IMR-90 (cell line): ENCODE measurements at regions not wholly inside any gene's neighbourhood (a gene's known extent, or its start where the extent isn't known, plus 50 kb on each side); places are given as distances from the start of the nearest gene placed in this dataset.
"Not testable (repeated sequence)": the region's sequence is repeated elsewhere in the genome, so short reads cannot be mapped to it uniquely, and the experiment has no call there.

Experiments
- ATAC-seq: fragments of 200-7000 bp; cut with Tn5 transposase; 2 replicates; pipeline ENCODE4 v1.9.1; 2020; ENCODE audit warnings: low read depth, mild to moderate bottlenecking, moderate library complexity
- BruUV-seq: library from RNA; stranded (reverse); fragments of 400-500 nt; replicated peaks from 2 replicates; lab custom pipeline; 2021; lab: Mats Ljungman, UMichigan
- CTCF ChIA-PET: fragments of 300-600 bp; formaldehyde crosslinking; extraction: SDS; loops from one replicate; lab custom pipeline; 2021; ENCODE audit warnings: antibody characterized with exemption; lab: Yijun Ruan, JAX
- POLR2A ChIA-PET: fragments of 300-600 bp; sonication (Branson Sonifier 250); formaldehyde crosslinking; loops from one replicate; lab custom pipeline; 2022; ENCODE audit warnings: antibody characterized with exemption; ENCODE audit not compliant: unreplicated experiment; lab: Charles Lee
- DNase-seq: peaks from one replicate; pipeline ENCODE4 v3.0.0; 2013
- H2AFZ ChIP-seq: replicated peaks from 2 replicates; pipeline ENCODE3; 2013; ENCODE audit warnings: low read length, mild to moderate bottlenecking; ENCODE audit not compliant: poor library complexity
- H2AK5ac ChIP-seq: 2 replicates; pipeline ENCODE4 v1.6.1; 2013; ENCODE audit warnings: low read depth, low read length, inconsistent platforms
- H2AK9ac ChIP-seq: replicated peaks from 2 replicates; pipeline ENCODE3; 2013; ENCODE audit warnings: mild to moderate bottlenecking, low read depth, low read length, moderate library complexity; ENCODE audit not compliant: poor library complexity
- H2BK120ac ChIP-seq: 2 replicates; pipeline ENCODE4 v1.6.1; 2013; ENCODE audit warnings: low read depth, low read length, inconsistent platforms
- H2BK15ac ChIP-seq: 3 replicates; pipeline ENCODE4 v1.6.1; 2013; ENCODE audit warnings: low read depth, low read length, inconsistent platforms
- H2BK20ac ChIP-seq: 2 replicates; pipeline ENCODE4 v1.6.1; 2013; ENCODE audit warnings: low read depth, mild to moderate bottlenecking, inconsistent platforms, low read length, moderate library complexity
- H2BK5ac ChIP-seq: 2 replicates; pipeline ENCODE4 v1.6.1; 2013; ENCODE audit warnings: mild to moderate bottlenecking, low read depth, low read length, inconsistent platforms; ENCODE audit not compliant: poor library complexity, severe bottlenecking
- H3K14ac ChIP-seq: replicated peaks from 2 replicates; pipeline ENCODE4 v1.6.1; 2013; ENCODE audit warnings: low read depth, low read length, inconsistent platforms
- H3K18ac ChIP-seq: 2 replicates; pipeline ENCODE4 v1.6.1; 2013; ENCODE audit warnings: low read depth, low read length, control low read depth
- H3K23ac ChIP-seq: 2 replicates; pipeline ENCODE4 v1.6.1; 2013; ENCODE audit warnings: low read depth, low read length, inconsistent platforms
- H3K27ac ChIP-seq: 2 replicates; pipeline ENCODE4 v1.5.1; 2013; ENCODE audit warnings: mild to moderate bottlenecking, control low read depth, low read length; ENCODE audit not compliant: insufficient read depth
- H3K27me3 ChIP-seq: 2 replicates; pipeline ENCODE4 v1.6.1; 2013; ENCODE audit warnings: low read length; ENCODE audit not compliant: control insufficient read depth, insufficient read depth
- H3K36me3 ChIP-seq: 2 replicates; pipeline ENCODE4 v1.6.1; 2013; ENCODE audit warnings: low read length, mixed read lengths; ENCODE audit not compliant: control insufficient read depth, insufficient read depth
- H3K4ac ChIP-seq: 2 replicates; pipeline ENCODE4 v1.6.1; 2013; ENCODE audit warnings: low read depth, low read length, inconsistent platforms
- H3K4me1 ChIP-seq: 2 replicates; pipeline ENCODE4 v1.6.1; 2013; ENCODE audit warnings: low read length, mixed read lengths; ENCODE audit not compliant: control insufficient read depth, insufficient read depth
- H3K4me2 ChIP-seq: 2 replicates; pipeline ENCODE4 v1.6.1; 2013; ENCODE audit warnings: low read depth, mild to moderate bottlenecking, control low read depth, low read length, moderate library complexity
- H3K4me3 ChIP-seq: 2 replicates; pipeline ENCODE4 v1.5.1; 2013; ENCODE audit warnings: low read depth, mild to moderate bottlenecking, control low read depth, low read length, moderate library complexity; ENCODE audit not compliant: insufficient read depth
- H3K56ac ChIP-seq: 2 replicates; pipeline ENCODE4 v1.6.1; 2013; ENCODE audit warnings: low read length, inconsistent platforms; ENCODE audit not compliant: insufficient read depth; ENCODE audit errors: extremely low read depth
- H3K79me1 ChIP-seq, 2 experiments: 2 replicates each; pipeline ENCODE4 v1.6.1; 2013; ENCODE audit warnings: low read length in 2 of 2, inconsistent platforms in 1 of 2, low read depth in 1 of 2
- H3K9ac ChIP-seq: 2 replicates; pipeline ENCODE4 v1.6.1; 2013; ENCODE audit warnings: low read depth, low read length, control low read depth
- H3K9me1 ChIP-seq: 2 replicates; pipeline ENCODE4 v1.6.1; 2013; ENCODE audit warnings: low read length, inconsistent platforms; ENCODE audit not compliant: insufficient read depth
- H3K9me3 ChIP-seq: 2 replicates; pipeline ENCODE4 v1.6.1; 2013; ENCODE audit warnings: low read length; ENCODE audit not compliant: control insufficient read depth, insufficient read depth
- H4K20me1 ChIP-seq: 2 replicates; pipeline ENCODE4 v1.6.1; 2013; ENCODE audit warnings: low read length, inconsistent platforms; ENCODE audit not compliant: insufficient read depth
- H4K5ac ChIP-seq: 2 replicates; pipeline ENCODE4 v1.6.1; 2013; ENCODE audit warnings: mild to moderate bottlenecking, low read depth, low read length, control low read depth
- H4K8ac ChIP-seq, 2 experiments: 2 replicates each; pipeline ENCODE4 v1.6.1; 2013; ENCODE audit warnings: low read depth in 2 of 2, low read length in 2 of 2, control low read depth in 1 of 2, inconsistent platforms in 1 of 2
- H4K91ac ChIP-seq: 2 replicates; pipeline ENCODE4 v1.6.1; 2013; ENCODE audit warnings: low read depth, low read length, inconsistent platforms; ENCODE audit not compliant: insufficient read depth
- CEBPB ChIP-seq: IDR thresholded peaks from 2 replicates; pipeline ENCODE4 v1.6.1; 2012; ENCODE audit warnings: low read depth, low read length, improper control_type of control experiment
- FOS ChIP-seq: fragments of 150-350 bp; IDR thresholded peaks from 2 replicates; pipeline ENCODE4 v1.6.1; 2016; ENCODE audit warnings: low read depth, low read length
- MXI1 ChIP-seq: IDR thresholded peaks from 2 replicates; pipeline ENCODE4 v1.6.1; 2012; ENCODE audit warnings: low read depth, mild to moderate bottlenecking, low read length, moderate library complexity, borderline replicate concordance
- POLR2A ChIP-seq: IDR thresholded peaks from 2 replicates; pipeline ENCODE4 v1.6.1; 2012; ENCODE audit warnings: mild to moderate bottlenecking, low read depth, low read length
- RAD21 ChIP-seq: IDR thresholded peaks from 2 replicates; pipeline ENCODE4 v1.6.1; 2012; ENCODE audit warnings: low read length, improper control_type of control experiment
- SMC3 ChIP-seq: fragments of 150-350 bp; IDR thresholded peaks from 2 replicates; pipeline ENCODE4 v1.6.1; 2016; ENCODE audit warnings: low read depth, mild to moderate bottlenecking, antibody characterized with exemption, low read length, moderate library complexity
- USF2 ChIP-seq: fragments of 150-350 bp; IDR thresholded peaks from 2 replicates; pipeline ENCODE4 v1.6.1; 2017; ENCODE audit warnings: mild to moderate bottlenecking, antibody characterized with exemption, low read length, low read depth
- WGBS, 2 experiments: methylation state at CpG; one replicate each; pipeline versions ENCODE4 v1.1.5 to v1.1.7; 2013; ENCODE audit warnings: missing lambda C conversion rate in 2 of 2; ENCODE audit not compliant: insufficient read length in 1 of 2; ENCODE audit errors: extremely low coverage in 2 of 2; 5-methylcytosine and 5-hydroxymethylcytosine counted together
- dilution Hi-C: fragments of 300-500 bp; cut with HindIII; formaldehyde crosslinking; loops from one replicate; pipeline ENCODE4 v1.14.3; 2018; ENCODE audit warnings: low sequenced_read_pairs; ENCODE audit not compliant: unreplicated experiment
- in situ Hi-C: fragments of 300-500 bp; cut with MboI; formaldehyde crosslinking; loops from 3 replicates; pipeline ENCODE4 v1.14.3; 2019; ENCODE audit warnings: low sequenced_read_pairs, inconsistent platforms, mixed read lengths
- intact Hi-C: fragments of 100-400 bp; cut with micrococcal nuclease; formaldehyde crosslinking; loops from 2 replicates; pipeline ENCODE4 v1.10.0; 2022

- no TSS peak for BruUV-seq
- dilution Hi-C loops (no loop called here), in situ Hi-C loops (no loop called here), intact Hi-C loops (no loop called here)
- Histone ChIP-seq H2BK5ac (no peak overlapping the region), H4K20me1 (no peaks in the 10 kb centered on the region), H4K5ac (no peak overlapping the region), H2BK120ac (no peak overlapping the region), H3K9me1 (no peaks in the 10 kb centered on the region), H3K9me3 (no peaks in the 10 kb centered on the region), H3K9ac (no peak overlapping the region), H3K56ac (no peak overlapping the region), H2BK15ac (no peak overlapping the region), H2AFZ (no peak overlapping the region), H3K27ac (no peak overlapping the region), H4K8ac (no peak overlapping the region), H3K14ac (no peak overlapping the region), H3K79me1 (no peaks in the 10 kb centered on the region), H3K4ac (no peak overlapping the region), H3K4me1 (no peaks in the 10 kb centered on the region), H2AK9ac (no peak overlapping the region), H3K27me3 (no peaks in the 10 kb centered on the region), H3K23ac (no peak overlapping the region), H3K4me2 (no peak overlapping the region), H3K4me3 (no peak overlapping the region), H3K18ac (no peak overlapping the region), H3K36me3 (no peaks in the 10 kb centered on the region), H4K91ac (no peak overlapping the region), H2BK20ac (no peak overlapping the region), H2AK5ac (no peak overlapping the region)
- ATAC-seq (no peak), DNase-seq (peak; percentile 26)
- no peak for TF ChIP-seq POLR2A
- no peak for TF ChIP-seq RAD21
- TF ChIP-seq CEBPB: peak; percentile 74
- no peak for TF ChIP-seq FOS
- TF ChIP-seq SMC3: no peak
- TF ChIP-seq MXI1: no peak
- no peak for TF ChIP-seq USF2
- ChIA-PET CTCF (no interaction called here), POLR2A (no interaction called here)
- WGBS, 2 experiments: no CpG with 5 or more reads among the region's 3 CpGs
Observed at GRCh38 chr2:145789636-145790035, 1269.7 kb upstream of the ZEB2 start.

GRCh38 chr2:145787597-145788361 lies 1267.9 kb upstream of the ZEB2 start:
- H3K9ac ChIP-seq, H3K4me1 ChIP-seq, BruUV-seq, H3K36me3 ChIP-seq, H3K27me3 ChIP-seq, H3K9me1 ChIP-seq, H3K79me1 ChIP-seq, dilution Hi-C loops, CTCF ChIA-PET, H2AK5ac ChIP-seq, H2BK5ac ChIP-seq, H3K23ac ChIP-seq, H2BK15ac ChIP-seq, in situ Hi-C loops, H3K14ac ChIP-seq, H2AFZ ChIP-seq, H4K8ac ChIP-seq, H3K56ac ChIP-seq, H4K5ac ChIP-seq, H2AK9ac ChIP-seq, H2BK20ac ChIP-seq, H4K20me1 ChIP-seq, H3K27ac ChIP-seq, H4K91ac ChIP-seq, H3K18ac ChIP-seq, H3K4me3 ChIP-seq, H3K4ac ChIP-seq, ATAC-seq, intact Hi-C loops, DNase-seq, H2BK120ac ChIP-seq, H3K9me3 ChIP-seq, H3K4me2 ChIP-seq: not testable (repeated sequence)
- POLR2A ChIA-PET: interaction anchor here (0.6 kb wide), 1 partner anchor 1045 kb away, joined by 3 read pairs; no protein-coding TSS in a partner anchor
- no CpG with 5 or more reads among the region's 6 CpGs for WGBS, 2 experiments
